ENCODE measurements at regions not wholly inside any gene's neighbourhood (a gene's known extent, or its start where the extent isn't known, plus 50 kb on each side); places are given as distances from the start of the nearest gene placed in this dataset.
A peak's percentile ranks its signal among the peaks of the same experiment; 100 is the strongest.

DNA sequence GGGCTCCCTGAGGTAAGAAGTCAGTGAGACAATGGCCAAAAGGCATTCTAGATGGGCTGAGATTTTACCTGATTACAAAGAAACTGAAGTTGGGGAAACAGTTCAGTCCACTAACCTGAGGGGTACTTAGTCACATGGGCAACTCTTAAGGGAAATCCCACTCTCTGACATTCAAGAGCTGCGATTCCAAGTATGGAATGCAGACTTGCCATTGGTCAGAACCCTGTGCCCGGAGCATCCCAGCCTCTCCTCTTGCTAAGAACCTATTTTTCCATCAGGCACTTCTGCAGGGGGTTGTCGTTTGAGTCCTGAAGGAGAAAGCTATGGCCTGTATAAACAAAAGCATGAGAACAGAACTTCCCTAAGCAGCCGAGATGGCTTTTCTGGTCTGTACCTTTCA, 434.9 kb upstream of the DAB1 start:
- DNase-seq (ENCODE audit: low read depth, low spot score), result no peak
- no peak overlapping the region for H3K27ac ChIP-seq (ENCODE audit: control insufficient read depth, insufficient read depth)
- no TSS peak for BruUV-seq (replicated peaks)
- 0% methylated on average over 4 of the region's 4 CpGs for WGBS (ENCODE audit: insufficient coverage, insufficient replicate concordance, low lambda C conversion rate, missing lambda C conversion rate)
- no peaks in the 10 kb centered on the region for H3K4me1 ChIP-seq (ENCODE audit: control insufficient read depth, insufficient read depth, low read length)
- no peak overlapping the region for H3K4me3 ChIP-seq
- H3K9ac ChIP-seq (ENCODE audit: control insufficient read depth, insufficient read depth, low read length), result no peak overlapping the region
- no peaks in the 10 kb centered on the region for H4K20me1 ChIP-seq (ENCODE audit: control insufficient read depth, insufficient read depth)
- TF ChIP-seq, protein P1, sequence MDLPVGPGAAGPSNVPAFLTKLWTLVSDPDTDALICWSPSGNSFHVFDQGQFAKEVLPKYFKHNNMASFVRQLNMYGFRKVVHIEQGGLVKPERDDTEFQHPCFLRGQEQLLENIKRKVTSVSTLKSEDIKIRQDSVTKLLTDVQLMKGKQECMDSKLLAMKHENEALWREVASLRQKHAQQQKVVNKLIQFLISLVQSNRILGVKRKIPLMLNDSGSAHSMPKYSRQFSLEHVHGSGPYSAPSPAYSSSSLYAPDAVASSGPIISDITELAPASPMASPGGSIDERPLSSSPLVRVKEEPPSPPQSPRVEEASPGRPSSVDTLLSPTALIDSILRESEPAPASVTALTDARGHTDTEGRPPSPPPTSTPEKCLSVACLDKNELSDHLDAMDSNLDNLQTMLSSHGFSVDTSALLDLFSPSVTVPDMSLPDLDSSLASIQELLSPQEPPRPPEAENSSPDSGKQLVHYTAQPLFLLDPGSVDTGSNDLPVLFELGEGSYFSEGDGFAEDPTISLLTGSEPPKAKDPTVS (IDR thresholded peaks at IDR 0.05; ENCODE audit: low read depth, low read length), result no peak
- ChIA-PET CTCF (no interaction called here), POLR2A (no interaction called here), SMC1A (ENCODE audit: uncharacterized antibody, unreplicated experiment) (no interaction called here), RAD21 (ENCODE audit: unreplicated experiment) (no interaction called here)
- no peaks in the 10 kb centered on the region for H3K79me2 ChIP-seq (ENCODE audit: control insufficient read depth, insufficient read depth, low read length)
- no peaks in the 10 kb centered on the region for H3K27me3 ChIP-seq (replicated peaks in 1 of 2; ENCODE audit: control insufficient read depth in 2 of 2, insufficient read depth in 2 of 2, low read length in 1 of 2)
- FAIRE-seq, result no peak
- in situ Hi-C loops (cut with MboI), result no loop called here
- ATAC-seq, result no peak
- H3K36me3 ChIP-seq (ENCODE audit: control insufficient read depth in 2 of 2, insufficient read depth in 2 of 2, low read length in 1 of 2), result no peaks in the 10 kb centered on the region
- intact Hi-C loops (cut with micrococcal nuclease; ENCODE audit: unreplicated experiment), result no loop called here
- no peaks in the 10 kb centered on the region for H3K9me3 ChIP-seq (replicated peaks; ENCODE audit: control insufficient read depth, insufficient read depth, low read length)
- no peak overlapping the region for H2AFZ ChIP-seq (ENCODE audit: control insufficient read depth, low read depth, low read length)
- no peak overlapping the region for H3K4me2 ChIP-seq (ENCODE audit: control insufficient read depth, insufficient read depth)

DNA sequence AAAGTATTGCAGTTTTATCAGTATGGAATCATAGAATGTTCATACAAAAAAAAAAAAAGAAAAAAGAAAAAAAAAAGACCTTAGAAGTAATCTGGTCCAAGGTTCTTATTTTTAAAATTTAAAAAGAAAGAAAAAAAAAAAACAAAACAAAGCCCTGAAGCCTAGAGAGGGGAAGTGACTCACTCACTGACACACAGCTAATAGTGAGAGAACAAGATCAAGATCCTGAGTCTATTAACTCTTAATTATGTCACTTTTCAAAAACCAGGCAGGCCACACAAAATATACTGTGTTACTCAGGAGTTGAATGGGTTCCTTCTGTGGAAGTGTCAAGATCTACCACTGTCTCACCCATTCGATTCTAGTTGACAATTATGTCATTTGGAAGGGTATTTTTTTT, 433.9 kb upstream of the DAB1 start:
- 0% methylated on average over 1 of the region's 1 CpG for WGBS (ENCODE audit: insufficient coverage, insufficient replicate concordance, low lambda C conversion rate, missing lambda C conversion rate)
- H3K9me3 ChIP-seq (replicated peaks; ENCODE audit: control insufficient read depth, insufficient read depth, low read length), result no peaks in the 10 kb centered on the region
- intact Hi-C loops (cut with micrococcal nuclease; ENCODE audit: unreplicated experiment) (no loop called here), in situ Hi-C loops (cut with MboI) (no loop called here)
- H3K36me3 ChIP-seq (ENCODE audit: control insufficient read depth in 2 of 2, insufficient read depth in 2 of 2, low read length in 1 of 2), result no peaks in the 10 kb centered on the region
- H3K9ac ChIP-seq (ENCODE audit: control insufficient read depth, insufficient read depth, low read length), result no peak overlapping the region
- no peak overlapping the region for H3K4me3 ChIP-seq
- H3K79me2 ChIP-seq (ENCODE audit: control insufficient read depth, insufficient read depth, low read length), result no peaks in the 10 kb centered on the region
- CTCF ChIA-PET, result interaction anchor here (0.7 kb wide), 1 partner anchor 36 kb away, joined by 3 read pairs; no protein-coding TSS in a partner anchor
- no peak overlapping the region for H2AFZ ChIP-seq (ENCODE audit: control insufficient read depth, low read depth, low read length)
- SMC1A ChIA-PET (ENCODE audit: uncharacterized antibody, unreplicated experiment), result no interaction called here
- DNase-seq (ENCODE audit: low read depth, low spot score) (no peak), FAIRE-seq (no peak), ATAC-seq (peak; percentile 35; the same call in 2 of the 3 replicates)
- H3K27ac ChIP-seq (ENCODE audit: control insufficient read depth, insufficient read depth), result no peak overlapping the region
- RAD21 ChIA-PET (ENCODE audit: unreplicated experiment), result interaction anchor here (0.7 kb wide), 1 partner anchor 233 kb away, joined by 3 read pairs; no protein-coding TSS in a partner anchor
- BruUV-seq (replicated peaks), result no TSS peak
- H3K4me1 ChIP-seq (ENCODE audit: control insufficient read depth, insufficient read depth, low read length), result no peaks in the 10 kb centered on the region
- no peaks in the 10 kb centered on the region for H4K20me1 ChIP-seq (ENCODE audit: control insufficient read depth, insufficient read depth)
- POLR2A ChIA-PET, result no interaction called here
- no peak overlapping the region for H3K4me2 ChIP-seq (ENCODE audit: control insufficient read depth, insufficient read depth)
- no peaks in the 10 kb centered on the region for H3K27me3 ChIP-seq (replicated peaks in 1 of 2; ENCODE audit: control insufficient read depth in 2 of 2, insufficient read depth in 2 of 2, low read length in 1 of 2)
- TF ChIP-seq GABPA (IDR thresholded peaks at IDR 0.05; ENCODE audit: low read depth) (no peak), CBFB (IDR thresholded peaks at IDR 0.05; ENCODE audit: low read depth) (no peak), ZNF217 (IDR thresholded peaks at IDR 0.05) (no peak), BMI1 (IDR thresholded peaks at IDR 0.05; ENCODE audit: borderline replicate concordance) (no peak), SPI1 (IDR thresholded peaks at IDR 0.05; ENCODE audit: borderline replicate concordance, insufficient read depth, low read depth, low read length) (no peak), TBL1XR1 (IDR thresholded peaks at IDR 0.05; ENCODE audit: low read depth, low read length) (no peak), RFX5 (IDR thresholded peaks at IDR 0.05; ENCODE audit: low read depth, low read length) (no peak), TARDBP (IDR thresholded peaks at IDR 0.05; ENCODE audit: borderline replicate concordance) (no peak), STAT3 (IDR thresholded peaks at IDR 0.05; ENCODE audit: low read depth, low read length) (no peak), ESRRA (IDR thresholded peaks at IDR 0.05; ENCODE audit: low read length) (no peak), CHD1 (IDR thresholded peaks at IDR 0.05; ENCODE audit: low read depth, low read length) (no peak), BHLHE40 (IDR thresholded peaks at IDR 0.05; ENCODE audit: borderline replicate concordance in 1 of 2, low read depth in 2 of 2, low read length in 1 of 2) (no peak), SIN3A (IDR thresholded peaks at IDR 0.05; ENCODE audit: low read depth, low read length) (no peak), ASH2L (IDR thresholded peaks at IDR 0.05; ENCODE audit: borderline replicate concordance, low read depth) (no peak)
- TF ChIP-seq, protein P2, sequence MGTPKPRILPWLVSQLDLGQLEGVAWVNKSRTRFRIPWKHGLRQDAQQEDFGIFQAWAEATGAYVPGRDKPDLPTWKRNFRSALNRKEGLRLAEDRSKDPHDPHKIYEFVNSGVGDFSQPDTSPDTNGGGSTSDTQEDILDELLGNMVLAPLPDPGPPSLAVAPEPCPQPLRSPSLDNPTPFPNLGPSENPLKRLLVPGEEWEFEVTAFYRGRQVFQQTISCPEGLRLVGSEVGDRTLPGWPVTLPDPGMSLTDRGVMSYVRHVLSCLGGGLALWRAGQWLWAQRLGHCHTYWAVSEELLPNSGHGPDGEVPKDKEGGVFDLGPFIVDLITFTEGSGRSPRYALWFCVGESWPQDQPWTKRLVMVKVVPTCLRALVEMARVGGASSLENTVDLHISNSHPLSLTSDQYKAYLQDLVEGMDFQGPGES (IDR thresholded peaks at IDR 0.05), result no peak
- TF ChIP-seq, protein P3, sequence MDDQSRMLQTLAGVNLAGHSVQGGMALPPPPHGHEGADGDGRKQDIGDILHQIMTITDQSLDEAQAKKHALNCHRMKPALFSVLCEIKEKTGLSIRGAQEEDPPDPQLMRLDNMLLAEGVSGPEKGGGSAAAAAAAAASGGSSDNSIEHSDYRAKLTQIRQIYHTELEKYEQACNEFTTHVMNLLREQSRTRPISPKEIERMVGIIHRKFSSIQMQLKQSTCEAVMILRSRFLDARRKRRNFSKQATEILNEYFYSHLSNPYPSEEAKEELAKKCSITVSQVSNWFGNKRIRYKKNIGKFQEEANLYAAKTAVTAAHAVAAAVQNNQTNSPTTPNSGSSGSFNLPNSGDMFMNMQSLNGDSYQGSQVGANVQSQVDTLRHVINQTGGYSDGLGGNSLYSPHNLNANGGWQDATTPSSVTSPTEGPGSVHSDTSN (IDR thresholded peaks at IDR 0.05; ENCODE audit: insufficient replicate concordance, low read depth, low read length), result no peak

Data from GM12878 (cell line).